ENCODE measurements at regions not wholly inside any gene's neighbourhood (a gene's known extent, or its start where the extent isn't known, plus 50 kb on each side); places are given as distances from the start of the nearest gene placed in this dataset.
A peak's percentile ranks its signal among the peaks of the same experiment; 100 is the strongest.
"Not testable (repeated sequence)": the region's sequence is repeated elsewhere in the genome, so short reads cannot be mapped to it uniquely, and the experiment has no call there.

DNA sequence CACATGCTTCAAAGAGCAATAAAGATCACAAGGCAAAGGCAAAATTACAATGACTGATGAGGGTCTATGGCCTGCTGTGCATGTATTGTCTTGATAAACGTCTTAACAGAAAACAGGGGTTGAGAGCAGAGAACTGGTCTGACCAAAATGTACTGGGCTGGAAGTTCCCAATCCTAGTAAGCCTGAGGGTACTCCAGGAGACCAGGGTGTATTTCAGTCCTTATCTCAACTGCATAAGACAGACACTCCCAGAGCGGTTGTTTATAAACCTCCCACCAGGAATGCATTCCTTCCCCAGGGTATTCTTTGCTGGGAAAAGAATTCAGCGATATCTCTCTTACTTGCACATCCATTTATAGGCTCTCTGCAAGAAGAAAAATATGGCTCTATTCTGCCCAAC, 521.8 kb upstream of the GNPDA2 start:
- DNase-seq, result not testable (repeated sequence)

DNA sequence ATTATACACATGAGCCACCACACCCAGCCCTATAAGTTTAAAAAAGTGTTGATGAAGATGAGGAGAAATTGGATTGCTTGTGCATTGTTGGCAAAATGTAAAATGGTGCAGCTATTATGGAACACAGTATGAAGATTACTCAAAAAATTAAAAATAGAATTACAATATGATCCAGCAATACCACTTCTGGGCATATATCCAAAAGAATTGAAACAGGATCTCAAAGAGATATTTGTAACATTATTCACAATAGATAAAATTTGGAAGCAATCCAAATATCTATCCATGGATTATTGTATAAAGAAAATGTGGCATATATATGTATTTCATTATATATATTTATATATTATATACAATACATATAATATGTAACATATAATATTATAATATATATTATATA, 515.6 kb upstream of the GNPDA2 start:
- no peak for DNase-seq

DNA sequence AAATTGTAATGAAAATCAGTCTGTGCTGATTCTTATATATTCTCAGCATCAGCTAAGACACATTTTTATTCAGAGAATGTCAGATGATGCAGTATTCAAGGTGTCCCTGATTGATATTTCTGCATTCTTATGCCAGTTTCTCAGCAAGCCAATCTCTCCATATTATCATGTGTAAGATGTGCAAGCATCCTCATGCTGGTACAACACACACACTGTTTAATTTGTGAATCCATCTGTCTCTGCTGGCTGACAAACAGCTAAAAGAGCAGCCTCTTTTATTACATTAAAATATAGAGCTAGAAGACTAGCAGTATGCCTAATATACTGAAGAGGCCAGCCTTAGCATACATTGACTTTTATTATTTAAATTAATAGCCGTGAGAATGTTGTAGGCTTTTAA, 502.9 kb upstream of the GNPDA2 start:
- no peak for DNase-seq

DNA sequence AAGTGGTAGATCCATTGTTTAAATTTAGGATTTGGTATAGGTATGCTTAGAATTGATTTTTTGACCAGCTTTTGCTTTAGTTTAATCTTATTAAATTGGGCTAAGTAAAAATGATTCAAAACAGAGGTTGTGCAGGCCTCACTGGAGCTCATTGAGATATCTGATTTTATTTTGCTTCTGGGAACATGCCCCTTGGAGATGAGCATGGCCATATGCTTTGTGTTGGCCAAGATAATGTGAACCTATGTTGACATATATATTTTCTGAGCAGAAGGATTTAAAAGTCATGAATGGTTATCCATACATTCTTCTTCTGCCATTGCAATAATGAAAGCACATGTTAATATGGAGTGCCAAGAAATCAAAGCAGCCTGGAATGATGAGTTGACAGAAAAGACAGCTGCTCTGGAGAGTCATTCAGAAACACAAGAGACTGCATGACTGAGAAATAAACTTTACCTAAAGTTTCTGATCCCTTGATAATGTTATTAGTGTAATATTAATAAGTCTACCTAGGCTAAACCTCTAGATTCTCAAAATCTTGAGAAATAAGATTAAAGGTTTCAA, 489.7 kb upstream of the GNPDA2 start:
- peak in 1 of 3 donors; percentile 24 for DNase-seq

DNA sequence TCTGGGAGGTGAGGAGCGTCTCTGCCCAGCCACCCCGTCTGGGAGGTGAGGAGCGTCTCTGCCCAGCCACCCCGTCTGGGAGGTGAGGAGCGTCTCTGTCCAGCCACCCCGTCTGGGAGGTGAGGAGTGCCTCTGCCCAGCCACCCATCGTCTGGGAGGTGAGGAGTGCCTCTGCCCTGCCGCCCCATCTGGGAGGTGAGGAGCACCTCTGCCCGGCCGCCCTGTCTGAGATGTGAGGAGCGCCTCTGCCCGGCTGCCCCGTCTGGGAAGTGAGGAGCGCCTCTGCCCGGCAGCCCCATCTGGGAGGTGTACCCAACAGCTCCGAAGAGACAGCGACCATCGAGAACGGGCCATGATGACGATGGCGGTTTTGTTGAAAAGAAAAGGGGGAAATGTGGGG, 482.1 kb upstream of the GNPDA2 start:
- DNase-seq, result not testable (repeated sequence)

DNA sequence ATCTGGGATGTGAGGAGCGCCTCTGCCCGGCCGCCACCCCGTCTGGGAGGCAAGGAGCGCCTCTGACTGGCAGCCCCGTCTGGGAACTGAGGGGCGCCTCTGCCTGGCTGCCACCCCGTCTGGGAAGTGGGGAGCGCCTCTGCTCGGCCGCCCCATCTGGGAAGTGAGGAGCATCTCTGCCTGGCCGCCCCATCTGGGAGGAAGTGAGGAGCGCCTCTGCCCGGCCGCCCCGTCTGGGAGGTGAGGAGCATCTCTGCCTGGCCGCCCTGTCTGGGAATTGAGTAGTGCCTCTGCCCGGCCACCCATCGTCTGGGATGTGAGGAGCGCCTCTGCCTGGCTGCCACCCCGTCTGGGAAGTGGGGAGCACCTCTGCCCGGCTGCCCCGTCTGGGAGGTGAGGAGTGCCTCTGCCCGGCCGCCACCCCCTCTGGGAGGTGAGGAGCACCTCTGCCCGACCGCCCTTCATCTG, 481.5 kb upstream of the GNPDA2 start:
- DNase-seq, result not testable (repeated sequence)

DNA sequence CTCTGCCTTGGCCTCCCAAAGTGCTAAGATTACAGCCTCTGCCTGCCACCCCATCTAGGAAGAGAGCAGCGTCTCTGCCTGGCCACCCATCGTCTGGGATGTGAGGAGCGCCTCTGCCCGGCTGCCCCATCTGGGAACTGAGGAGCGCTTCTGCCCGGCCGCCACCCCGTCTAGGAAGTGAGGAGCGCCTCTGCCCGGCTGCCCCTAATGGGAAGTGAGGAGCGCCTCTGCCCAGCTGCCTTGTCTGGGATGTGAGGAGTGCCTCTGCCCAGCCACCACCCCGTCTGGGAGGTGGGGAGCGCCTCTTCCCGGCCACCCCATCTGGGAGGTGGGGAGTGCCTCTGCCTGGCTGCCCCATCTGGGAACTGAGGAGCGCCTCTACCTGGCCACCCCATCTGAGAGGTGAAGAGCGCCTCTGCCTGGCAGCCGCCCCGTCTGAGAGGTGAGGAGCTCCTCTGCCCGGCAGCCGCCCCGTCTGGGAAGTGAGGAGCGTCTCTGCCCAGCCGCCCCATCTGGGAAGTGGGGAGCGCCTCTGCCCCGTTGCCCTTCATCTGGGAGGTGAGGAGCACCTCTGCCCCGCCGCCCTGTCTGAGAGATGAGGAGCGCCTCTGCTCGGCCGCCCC, 481.0 kb upstream of the GNPDA2 start:
- DNase-seq, result not testable (repeated sequence)

DNA sequence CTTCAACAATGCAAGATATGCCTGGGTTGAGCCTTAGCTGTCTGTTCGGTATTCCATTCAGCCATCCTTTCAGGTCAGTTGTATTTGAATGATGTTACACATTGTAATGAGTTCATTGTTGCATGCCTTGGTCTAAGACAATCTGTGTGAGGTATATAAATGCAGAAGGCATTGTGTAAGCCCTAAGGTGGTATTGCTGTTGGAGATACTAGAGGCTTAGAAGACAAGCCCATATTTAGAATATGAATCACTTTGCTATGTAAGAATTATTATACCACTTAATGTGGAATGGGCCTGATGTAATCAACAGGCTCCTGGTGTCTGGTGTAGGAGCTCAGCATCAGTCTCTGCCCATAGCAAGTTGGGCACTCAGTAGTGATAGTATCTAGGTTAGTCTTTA, 473.4 kb upstream of the GNPDA2 start:
- DNase-seq, result no peak

DNA sequence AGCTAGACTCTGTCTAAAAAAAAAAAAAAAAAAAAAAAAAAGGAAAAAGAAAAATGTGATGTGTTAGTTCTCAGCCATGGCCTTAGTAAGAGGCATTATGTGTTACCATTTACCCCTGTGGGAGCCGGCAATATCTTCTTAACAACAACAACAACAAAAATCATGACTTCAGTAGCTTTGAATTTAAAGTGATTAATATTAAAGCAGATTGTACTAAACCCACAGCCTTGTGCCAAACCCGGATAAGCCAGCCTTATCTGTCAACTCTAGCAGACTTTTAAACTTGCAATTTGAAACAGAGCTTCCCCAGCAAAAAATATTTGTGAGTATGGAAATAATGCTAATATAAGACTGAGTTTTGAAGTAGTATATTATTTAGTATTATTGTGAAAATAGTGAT, 462.1 kb upstream of the GNPDA2 start:
- DNase-seq, result no peak

DNA sequence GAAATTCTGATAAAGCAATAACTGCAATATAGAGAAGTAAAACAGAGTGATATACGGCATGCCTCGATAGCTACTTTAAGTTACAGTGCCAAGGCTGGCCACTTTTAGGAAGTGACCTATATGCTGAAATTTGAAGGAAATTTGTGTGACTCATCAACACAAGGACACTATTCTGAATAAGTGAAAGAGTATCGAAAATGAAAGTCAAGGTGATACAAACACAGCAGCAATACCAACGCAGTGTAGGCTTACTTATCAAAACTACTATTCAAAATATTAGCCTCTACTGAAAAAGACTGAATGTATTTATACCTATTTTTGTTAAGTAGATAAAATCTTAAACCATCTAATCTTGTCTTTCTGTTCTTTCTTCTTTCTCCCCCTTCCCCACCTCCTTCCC, 459.9 kb upstream of the GNPDA2 start:
- no peak for DNase-seq

DNA sequence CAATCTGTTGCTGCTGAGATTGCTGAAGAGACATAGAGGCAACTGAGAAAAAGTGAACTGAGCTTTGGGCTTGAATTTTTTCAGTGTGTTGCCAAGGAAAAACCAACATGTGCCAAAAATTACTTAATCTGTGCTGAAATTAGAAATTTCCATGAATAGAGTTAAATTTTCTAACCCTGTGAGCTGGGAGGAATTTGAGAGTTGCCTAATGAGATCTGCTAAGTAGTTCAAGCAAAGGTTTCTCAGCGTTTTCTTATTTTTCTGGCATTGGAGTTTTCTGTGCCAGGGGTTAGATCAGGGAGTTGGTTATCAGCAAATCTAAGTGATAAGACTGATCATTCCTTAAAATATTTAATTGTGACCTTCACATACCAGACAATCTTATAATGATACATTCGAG, 457.5 kb upstream of the GNPDA2 start:
- no peak for DNase-seq

DNA sequence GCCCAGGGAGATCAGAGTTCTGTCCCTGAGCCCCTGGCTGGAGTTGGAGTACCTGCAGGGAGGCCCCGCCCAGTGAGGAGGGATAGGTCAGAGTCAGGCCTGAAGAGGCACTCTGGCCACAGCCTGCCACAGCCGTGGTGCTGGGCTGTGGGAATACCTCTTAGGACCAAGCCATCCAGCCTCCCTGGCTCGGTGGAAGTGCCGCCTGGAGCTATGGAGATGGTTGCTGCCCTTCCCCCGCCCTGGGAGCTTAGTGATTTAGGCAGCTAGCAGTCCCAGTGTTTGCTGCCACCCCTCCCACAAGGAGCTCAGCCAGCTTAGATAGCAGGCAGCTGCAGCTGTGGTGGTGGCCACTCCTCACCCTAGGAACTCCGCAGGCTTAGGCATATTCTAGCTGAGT, 446.3 kb upstream of the GNPDA2 start:
- no peak for DNase-seq

DNA sequence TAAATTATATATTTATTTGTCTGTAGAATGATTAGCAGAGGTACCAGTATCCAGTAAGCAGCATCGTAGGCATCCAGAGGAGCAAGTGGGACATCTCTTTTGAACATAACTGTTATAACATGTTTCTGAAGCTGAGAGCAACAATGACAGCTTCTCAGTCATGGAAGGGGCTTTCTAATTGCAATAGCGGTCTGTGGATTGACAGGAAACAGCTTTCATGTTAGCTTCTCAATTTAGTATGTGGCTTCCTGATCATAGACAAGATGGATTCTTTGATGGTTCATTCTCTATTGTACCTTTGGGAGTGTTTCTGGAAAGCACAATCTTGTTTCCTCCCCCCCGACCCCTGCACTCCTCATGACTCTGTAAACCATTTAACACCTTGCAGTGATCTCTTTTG, 434.6 kb upstream of the GNPDA2 start:
- no peak for DNase-seq

DNA sequence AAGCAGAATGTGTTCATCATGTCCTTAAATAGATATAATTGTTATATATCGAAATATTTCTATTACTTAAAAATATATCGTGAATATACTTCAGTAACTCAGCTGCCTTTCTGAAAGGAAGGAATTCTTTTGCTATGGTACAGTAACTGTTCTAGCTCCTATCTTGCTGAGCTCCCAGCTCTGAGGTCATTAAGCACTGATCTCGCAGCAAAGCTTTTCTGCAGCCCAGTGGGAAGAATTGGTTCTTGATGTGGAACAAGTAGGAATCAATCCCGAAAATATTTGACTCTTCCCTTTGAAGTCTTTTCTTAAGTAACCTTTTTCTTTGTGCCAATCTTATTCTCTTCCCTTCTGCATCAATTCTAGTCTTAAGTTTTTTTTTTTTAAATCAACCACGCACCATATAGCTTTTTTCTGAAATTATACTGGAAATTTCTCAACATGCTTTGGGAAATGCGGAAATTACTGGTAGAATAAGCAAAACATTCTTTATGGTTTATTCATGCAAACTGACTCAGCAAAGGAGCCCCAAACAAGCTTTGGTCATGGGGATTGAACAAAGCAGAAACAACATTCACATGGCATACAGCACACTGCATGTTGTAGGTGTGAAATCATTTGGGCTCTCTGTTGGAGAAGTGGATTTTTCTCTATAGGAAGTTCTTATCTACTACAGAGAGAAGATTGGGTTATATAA, 428.9 kb upstream of the GNPDA2 start:
- DNase-seq, result peak in 1 of 3 donors; percentile 0

DNA sequence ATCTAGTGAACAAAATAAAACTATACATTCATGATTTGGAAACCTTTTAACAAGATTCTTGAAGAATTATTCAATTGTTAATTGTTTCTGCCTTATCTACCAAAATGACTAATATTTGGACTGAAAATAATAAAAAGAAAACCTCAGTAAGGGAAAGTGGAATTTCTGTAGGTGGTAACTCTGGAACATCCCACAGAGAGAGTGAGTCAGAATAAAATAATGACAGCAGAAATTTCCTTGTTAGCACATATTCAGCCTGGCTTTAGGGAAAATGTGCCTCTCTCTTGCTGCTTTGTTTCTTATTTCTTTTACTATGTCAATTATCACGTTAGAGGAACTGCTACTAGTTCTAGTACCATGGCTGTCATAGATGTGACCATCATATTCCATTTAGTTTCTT, 421.5 kb upstream of the GNPDA2 start:
- DNase-seq, result no peak

DNA sequence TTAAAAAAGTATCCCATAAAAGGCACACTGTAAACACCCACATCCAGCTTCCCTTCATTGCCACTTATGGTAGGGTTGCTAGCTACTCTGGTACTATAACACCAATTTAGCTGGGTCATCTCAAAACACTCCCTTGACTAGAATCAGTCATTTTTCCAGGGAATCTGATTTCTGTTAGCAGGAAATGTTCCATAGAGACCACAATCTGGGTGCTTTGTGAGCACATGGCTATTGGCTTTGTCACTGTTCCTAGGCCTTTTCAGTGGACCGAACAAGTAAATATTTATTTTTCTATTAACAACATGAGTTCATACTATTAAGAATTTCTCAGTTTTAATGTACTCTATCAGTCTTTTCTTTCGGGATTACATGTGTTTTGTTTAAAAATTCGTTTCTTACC, 404.7 kb upstream of the GNPDA2 start:
- DNase-seq, result no peak

DNA sequence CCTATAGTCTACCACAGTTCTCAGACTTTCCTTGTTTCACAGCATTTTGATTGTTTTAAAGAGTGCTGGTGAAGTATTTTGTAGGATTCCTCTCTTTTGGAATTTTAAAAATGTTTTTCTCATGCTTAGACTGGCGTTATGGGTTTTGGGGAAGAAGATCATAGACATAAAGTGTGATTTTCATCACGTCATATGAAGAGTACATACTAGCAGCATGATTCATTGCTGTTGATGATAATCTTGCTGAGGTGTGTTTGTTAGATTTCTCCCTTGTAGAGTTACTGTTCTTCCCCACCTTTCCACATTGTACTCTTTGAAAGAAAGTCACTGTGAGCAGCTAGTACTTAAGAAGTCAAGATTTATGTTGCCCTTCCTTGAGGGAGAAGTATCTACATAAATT, 396.1 kb upstream of the GNPDA2 start:
- DNase-seq, result no peak

DNA sequence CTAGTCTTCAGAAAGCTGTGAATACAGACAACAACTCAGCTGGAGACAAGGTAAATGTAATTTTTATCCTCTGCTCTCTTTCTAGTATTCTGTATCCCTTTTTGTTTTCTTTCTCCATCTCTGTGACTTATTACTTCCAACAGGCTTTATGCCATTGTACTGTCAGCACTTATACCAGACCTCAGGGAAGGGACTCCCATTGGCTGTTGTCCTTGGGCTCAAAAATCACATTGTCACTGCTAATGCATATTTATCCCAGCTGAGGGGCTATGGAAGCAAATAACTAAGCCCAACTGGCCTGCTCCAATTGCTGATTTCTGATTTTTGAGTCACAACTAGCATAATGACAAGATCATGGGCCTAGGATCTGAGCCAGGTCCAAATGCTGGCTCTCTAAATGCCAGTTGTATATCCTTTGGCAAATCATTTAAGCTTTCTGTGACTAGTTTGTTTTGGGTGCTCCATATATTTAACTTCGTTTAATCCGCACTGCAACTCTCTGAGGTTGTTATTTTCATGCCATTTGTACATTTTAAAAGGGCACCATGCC, 395.1 kb upstream of the GNPDA2 start:
- no peak for DNase-seq

DNA sequence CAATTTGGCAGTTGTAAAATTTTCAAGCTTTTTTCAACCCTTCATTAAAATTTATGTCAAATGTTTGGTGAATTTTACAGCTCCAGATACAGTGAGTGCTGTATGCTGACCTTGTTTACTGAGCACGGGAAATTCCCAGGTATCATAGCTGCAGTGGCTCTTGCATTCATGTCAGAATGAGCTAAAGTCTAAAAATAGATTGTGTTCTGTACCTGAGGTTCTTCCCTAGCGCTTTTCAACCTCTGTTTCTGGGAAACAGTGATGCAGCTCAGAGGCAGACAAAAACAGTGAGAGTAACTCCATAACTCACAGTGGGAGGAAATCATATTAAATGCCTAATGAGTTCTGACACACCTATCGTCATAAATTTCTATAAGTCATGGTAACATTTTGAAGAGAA, 393.8 kb upstream of the GNPDA2 start:
- no peak for DNase-seq

DNA sequence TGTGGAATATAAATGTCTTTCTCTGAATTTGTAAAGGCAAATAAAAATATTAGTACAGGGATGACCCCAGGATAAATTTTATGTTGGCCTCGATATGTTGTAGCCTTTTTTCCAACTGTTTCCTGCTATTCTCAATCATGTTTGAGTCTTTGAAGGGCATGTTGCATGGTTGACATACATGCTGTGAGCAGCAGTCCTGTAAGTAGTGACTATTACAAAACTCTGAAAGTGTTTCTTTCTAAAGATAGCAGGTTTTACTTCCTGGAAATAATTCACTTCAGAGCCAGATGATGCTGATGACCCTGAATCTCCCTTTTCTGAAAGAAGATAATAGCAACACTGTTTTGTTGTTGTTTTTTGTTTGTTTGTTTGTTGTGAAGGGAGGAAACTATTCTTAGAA, 393.0 kb upstream of the GNPDA2 start:
- DNase-seq, result no peak

DNA sequence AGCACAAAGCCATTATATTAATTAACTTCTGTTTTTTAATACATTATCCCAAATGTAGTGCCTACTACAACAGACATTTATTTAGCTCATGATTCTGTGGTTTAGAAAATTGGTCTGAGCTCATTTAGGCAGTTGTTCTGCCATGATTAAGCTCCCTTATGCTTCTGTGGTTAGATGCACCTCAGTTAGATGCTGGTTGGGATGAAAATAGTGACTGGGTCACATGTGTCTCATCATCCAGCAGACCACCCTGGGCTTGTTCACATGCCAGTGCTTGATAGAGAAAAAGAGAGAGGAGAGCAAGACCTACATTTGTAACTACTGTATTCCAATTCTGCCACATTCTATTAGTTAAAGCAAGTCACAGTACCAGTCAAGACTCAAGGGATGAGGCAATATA, 376.4 kb upstream of the GNPDA2 start:
- DNase-seq, result no peak

DNA sequence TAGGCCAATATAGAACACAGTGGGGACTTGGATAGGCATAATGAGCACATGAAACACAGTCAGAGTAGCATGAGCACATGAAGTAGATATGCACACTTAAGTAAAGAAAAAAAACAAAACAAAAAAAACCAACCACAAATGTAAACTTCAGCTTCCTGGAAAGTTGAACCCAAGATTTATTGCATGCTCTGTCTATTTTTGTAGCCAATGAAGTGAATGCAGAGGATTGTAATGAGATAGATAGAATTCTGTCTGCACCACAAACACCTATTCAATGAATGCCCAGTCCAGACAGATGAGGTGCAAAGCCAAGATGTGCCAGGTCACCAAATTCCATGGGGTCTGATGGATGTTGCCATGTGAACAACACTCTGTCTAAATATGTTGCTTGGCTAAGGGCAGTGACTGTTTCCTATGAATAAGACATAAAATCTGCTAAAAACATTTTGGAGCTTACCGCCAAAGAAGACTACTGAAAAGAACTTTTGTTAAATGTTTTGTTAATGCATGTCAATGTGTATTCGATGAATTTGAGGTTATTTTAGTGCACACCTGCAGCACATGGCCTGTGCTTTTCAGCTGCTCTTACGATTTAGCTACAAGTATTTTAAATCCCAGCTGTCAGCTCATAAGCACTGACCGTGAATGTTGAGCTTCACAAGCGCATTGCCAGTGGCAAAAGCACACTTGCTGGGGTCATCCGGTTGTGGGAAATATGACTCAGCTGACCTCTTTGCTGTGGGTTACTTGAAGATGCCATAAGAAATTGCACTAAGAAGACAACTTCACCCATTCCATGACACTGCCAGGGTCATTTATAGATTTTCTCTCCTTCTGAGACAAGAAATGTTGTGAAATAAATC, 374.8 kb upstream of the GNPDA2 start:
- peak; percentile 6 to 40 (median 18) for DNase-seq

Measured in muscle of back (tissue), 3 donors.